Esophagus muscularis mucosa (tissue), 4 donors: ENCODE measurements at regions not wholly inside any gene's neighbourhood (a gene's known extent, or its start where the extent isn't known, plus 50 kb on each side); places are given as distances from the start of the nearest gene placed in this dataset.

Experiments
- DNase-seq: peaks from one replicate; pipeline ENCODE4 v3.0.0-alpha.2; 2017; ENCODE audit errors: extremely low spot score
- H3K27ac ChIP-seq, 4 donors: fragments of 200-600 bp; sonication (generic); replicated peaks in 1 of 4; 1 replicate in 3 of 4; 2 replicates in 1 of 4; pipeline ENCODE4 v1.5.1; 2016 to 2019; ENCODE audit warnings: mild to moderate bottlenecking in 1 of 4
- H3K27me3 ChIP-seq, 4 donors: fragments of 200-600 bp; sonication (generic); one replicate each; pipeline versions ENCODE4 v1.5.1 to v1.6.0; 2016 to 2019
- H3K36me3 ChIP-seq, 4 donors: fragments of 200-600 bp; sonication (generic); one replicate each; pipeline ENCODE4 v1.5.1; 2016 to 2019
- H3K4me1 ChIP-seq, 4 donors: fragments of 200-600 bp; sonication (generic); one replicate each; pipeline ENCODE4 v1.5.1; 2016 to 2019
- H3K4me3 ChIP-seq, 4 donors: fragments of 200-600 bp; sonication (generic); 1 replicate in 2 of 4; 2 replicates in 2 of 4; pipeline ENCODE4 v1.5.1; 2016 to 2019; ENCODE audit warnings: mild to moderate bottlenecking in 4 of 4, moderate library complexity in 1 of 4
- H3K9me3 ChIP-seq, 4 donors: fragments of 200-600 bp; sonication (generic); 1 replicate in 3 of 4; 2 replicates in 1 of 4; pipeline ENCODE4 v1.5.1; 2016 to 2019
- CTCF ChIP-seq, 3 experiments: fragments of 200-600 bp in 2 of 3; fragments of 450-650 bp in 1 of 3; sonication (generic) in 2 of 3; IDR thresholded peaks; one replicate each; pipeline ENCODE4 v1.5.1; 2017 to 2019; ENCODE audit warnings: antibody characterized with exemption in 3 of 3, mild to moderate bottlenecking in 2 of 3, moderate library complexity in 1 of 3
- EP300 ChIP-seq: sonication (generic); formaldehyde crosslinking; IDR thresholded peaks from one replicate; pipeline ENCODE4 v1.6.1; 2017; ENCODE audit warnings: antibody characterized with exemption
- POLR2A ChIP-seq: fragments of 450-650 bp; IDR thresholded peaks from one replicate; pipeline ENCODE4 v1.6.1; 2017; ENCODE audit warnings: antibody characterized with exemption, moderate library complexity, mild to moderate bottlenecking, low read depth
- POLR2AphosphoS5 ChIP-seq, 2 donors: sonication (generic); formaldehyde crosslinking; IDR thresholded peaks; one replicate each; pipeline ENCODE4 v1.6.1; 2017; ENCODE audit warnings: antibody characterized with exemption in 2 of 2
- WGBS: methylation state at CpG from one replicate; pipeline ENCODE4 v1.1.5; 2018; 5-methylcytosine and 5-hydroxymethylcytosine counted together
- intact Hi-C: fragments of 100-400 bp; cut with DNase I; formaldehyde crosslinking; loops from one replicate; pipeline ENCODE4 v1.15.1; 2023

- Histone ChIP-seq H3K9me3 (no peaks in the 10 kb centered on the region), H3K4me3 (no peak overlapping the region), H3K27me3 (no peaks in the 10 kb centered on the region), H3K4me1 (no peaks in the 10 kb centered on the region), H3K36me3 (no peaks in the 10 kb centered on the region), H3K27ac (no peak overlapping the region)
- TF ChIP-seq POLR2A (no peak), CTCF (IDR thresholded peaks at IDR 0.05) (no peak), POLR2AphosphoS5 (IDR thresholded peaks at IDR 0.05) (no peak), EP300 (no peak)
- intact Hi-C loops: no loop called here
- 57% methylated on average over 4 of the region's 4 CpGs for WGBS
- no peak for DNase-seq
These were observed 212.7 kb upstream of the TBL1X start for GRCh38 chrX:9252182-9252581.

DNA sequence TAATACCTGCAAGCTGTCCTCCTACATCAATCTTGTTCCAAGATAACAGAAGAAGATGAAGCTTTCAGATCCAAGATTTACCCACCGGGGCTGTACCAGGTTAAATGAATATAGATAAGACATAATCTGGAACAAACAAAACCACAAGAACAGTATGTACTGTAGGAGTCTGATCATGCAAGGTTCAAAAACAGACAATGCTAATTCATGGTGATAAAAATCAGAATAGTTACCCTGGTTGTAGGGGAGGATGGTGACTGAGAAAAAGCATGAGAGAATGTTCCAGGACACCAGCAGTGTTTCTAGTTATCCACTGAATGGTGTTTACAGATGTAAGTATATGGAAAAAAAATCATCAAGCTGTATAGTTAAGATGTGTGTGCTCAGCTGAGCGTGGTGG lies 211.6 kb upstream of the TBL1X start:
- WGBS: 78% methylated on average over 2 of the region's 2 CpGs
- Histone ChIP-seq H3K4me1 (peaks cover 0 to 5% (median 4%) of the 10 kb centered on the region in 4 donors), H3K27me3 (no peaks in the 10 kb centered on the region), H3K4me3 (no peak overlapping the region), H3K9me3 (no peaks in the 10 kb centered on the region), H3K36me3 (no peaks in the 10 kb centered on the region), H3K27ac (no peak overlapping the region)
- DNase-seq: no peak
- intact Hi-C loops: no loop called here
- no peak for TF ChIP-seq CTCF (IDR thresholded peaks at IDR 0.05)
- no peak for TF ChIP-seq POLR2A
- no peak for TF ChIP-seq EP300
- no peak for TF ChIP-seq POLR2AphosphoS5 (IDR thresholded peaks at IDR 0.05)

- 64% methylated on average over 6 of the region's 6 CpGs for WGBS
- no peak overlapping the region for H3K4me3 ChIP-seq
- H3K27ac ChIP-seq: no peak overlapping the region
- H3K27me3 ChIP-seq: no peaks in the 10 kb centered on the region
- peaks cover 0 to 10% (median 8%) of the 10 kb centered on the region in 4 donors for H3K4me1 ChIP-seq
- H3K36me3 ChIP-seq: no peaks in the 10 kb centered on the region
- DNase-seq: no peak
- TF ChIP-seq POLR2A (no peak), EP300 (no peak), POLR2AphosphoS5 (IDR thresholded peaks at IDR 0.05) (no peak), CTCF (IDR thresholded peaks at IDR 0.05) (no peak)
- intact Hi-C loops: no loop called here
- H3K9me3 ChIP-seq: no peaks in the 10 kb centered on the region
These were observed 207.0 kb upstream of the TBL1X start for GRCh38 chrX:9257718-9258420.

- DNase-seq: no peak
- H3K36me3 ChIP-seq: no peaks in the 10 kb centered on the region
- intact Hi-C loops: no loop called here
- H3K9me3 ChIP-seq: no peaks in the 10 kb centered on the region
- H3K4me1 ChIP-seq: peaks cover 0 to 10% (median 8%) of the 10 kb centered on the region in 4 donors
- H3K4me3 ChIP-seq: no peak overlapping the region
- 42% methylated on average over 3 of the region's 3 CpGs for WGBS
- no peak overlapping the region for H3K27ac ChIP-seq
- TF ChIP-seq POLR2A (no peak), CTCF (IDR thresholded peaks at IDR 0.05) (no peak), EP300 (no peak), POLR2AphosphoS5 (IDR thresholded peaks at IDR 0.05) (no peak)
- no peaks in the 10 kb centered on the region for H3K27me3 ChIP-seq
These were observed 206.3 kb upstream of the TBL1X start for GRCh38 chrX:9258421-9259104.
